ENCODE measurements at regions not wholly inside any gene's neighbourhood (a gene's known extent, or its start where the extent isn't known, plus 50 kb on each side); places are given as distances from the start of the nearest gene placed in this dataset.
"Not testable (repeated sequence)": the region's sequence is repeated elsewhere in the genome, so short reads cannot be mapped to it uniquely, and the experiment has no call there.

DNA sequence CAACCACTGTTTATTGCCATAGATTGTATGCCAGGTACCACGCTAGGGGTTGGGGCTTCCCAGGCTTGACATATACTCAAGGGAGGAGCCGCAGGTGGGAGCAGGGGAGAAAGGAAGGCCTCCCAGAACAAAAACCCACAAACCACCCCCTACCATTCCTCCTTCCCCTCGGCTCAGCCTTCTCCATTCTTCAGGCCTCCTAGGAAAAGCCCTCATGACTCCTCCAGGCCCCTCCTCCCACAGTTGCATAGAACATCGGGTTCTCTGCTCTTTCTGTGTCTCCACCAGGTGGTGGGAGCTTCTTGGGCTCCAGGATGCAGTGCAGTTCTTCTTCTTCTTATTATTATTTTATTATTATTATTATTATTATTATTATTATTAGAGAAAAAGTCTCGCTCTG, 80.3 kb downstream of the ZFP36L2 start:
- DNase-seq (ENCODE audit: low spot score) = no peak

DNA sequence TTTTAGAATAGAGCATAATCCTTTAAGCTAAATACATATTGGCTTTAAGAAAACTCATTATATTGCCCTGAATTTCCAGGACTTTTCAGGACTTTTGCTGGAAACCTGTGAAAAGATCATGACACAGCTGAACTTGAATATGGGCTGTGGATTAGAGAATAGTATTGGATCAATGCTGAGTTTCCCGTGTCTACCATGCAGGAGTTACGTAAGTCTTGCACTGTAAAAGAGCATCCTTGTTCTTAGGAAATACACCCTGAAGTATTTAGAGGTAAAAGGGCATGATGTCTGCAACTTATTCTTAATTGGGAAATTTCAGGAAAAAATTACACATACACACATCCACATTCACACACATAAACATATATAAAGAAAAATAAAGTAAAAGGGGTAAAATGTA, 82.1 kb downstream of the ZFP36L2 start:
- DNase-seq (ENCODE audit: low spot score) = no peak

DNA sequence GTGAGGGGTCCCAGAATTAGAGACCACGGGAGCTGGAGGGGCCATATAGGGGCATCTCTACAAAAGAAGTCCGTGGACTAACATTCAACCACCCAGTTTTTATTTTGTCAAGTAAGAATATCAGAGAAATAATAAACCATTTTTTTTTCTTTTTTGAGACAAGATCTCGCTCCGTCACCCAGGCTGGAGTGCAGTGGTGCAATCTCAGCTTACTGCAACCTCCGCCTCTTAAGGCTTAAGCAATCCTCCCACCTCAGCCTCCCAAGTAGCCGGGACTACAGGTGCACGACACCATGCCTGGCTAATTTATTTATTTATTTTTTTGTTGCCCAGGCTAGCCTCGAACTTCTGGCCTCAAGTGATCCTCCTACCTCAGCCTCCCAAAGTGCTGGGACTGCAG, 82.7 kb downstream of the ZFP36L2 start:
- no peak for DNase-seq (ENCODE audit: low spot score)

DNA sequence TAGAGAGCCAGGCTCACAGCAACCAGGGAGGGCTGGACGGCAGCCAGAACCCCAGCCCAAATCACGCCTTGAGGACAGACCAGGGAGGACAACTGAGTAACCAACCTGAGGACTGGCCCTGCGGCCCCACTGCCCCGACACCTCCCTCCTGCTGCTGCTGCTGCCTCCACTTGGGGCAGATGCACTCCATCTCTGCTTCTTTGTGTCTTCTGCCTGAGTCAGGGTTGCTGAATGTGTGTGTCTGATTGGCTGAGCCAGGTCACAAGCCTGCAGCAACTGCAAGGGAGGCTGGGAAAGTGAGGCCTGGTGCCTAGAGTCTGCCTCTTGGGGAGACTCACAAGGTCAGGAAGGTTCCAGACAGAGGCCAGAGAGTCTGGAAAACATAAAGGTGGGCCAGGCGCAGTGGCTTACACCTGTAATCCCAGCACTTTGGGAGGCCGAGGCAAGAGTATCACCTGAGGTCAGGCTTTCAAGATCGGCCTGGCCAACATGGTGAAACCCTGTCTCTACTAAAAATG, 83.4 kb downstream of the ZFP36L2 start:
- no peak for DNase-seq (ENCODE audit: low spot score)

DNA sequence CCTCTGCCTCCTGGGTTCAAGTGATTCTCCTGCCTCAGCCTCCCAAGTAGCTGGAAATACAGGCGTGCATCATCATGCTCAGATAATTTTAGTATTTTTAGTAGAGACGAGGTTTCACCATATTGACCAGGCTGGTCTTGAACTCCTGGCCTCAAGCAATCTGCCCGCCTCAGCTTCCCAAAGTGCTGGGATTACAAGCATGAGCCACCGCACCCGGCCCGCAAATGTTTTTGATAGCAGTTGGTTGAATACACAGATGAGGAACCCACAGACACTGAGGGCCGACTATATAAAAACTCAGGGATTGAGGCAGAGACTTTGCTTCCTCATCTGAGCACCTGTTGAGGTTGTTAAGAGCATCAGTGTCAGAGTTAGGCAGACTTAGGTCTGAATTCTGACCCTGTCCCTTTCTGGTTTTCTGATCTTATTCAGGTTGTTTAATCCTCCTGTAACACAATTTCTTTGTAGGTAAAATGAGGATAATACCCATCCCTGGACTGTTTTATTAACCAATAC, 84.7 kb downstream of the ZFP36L2 start:
- not testable (repeated sequence) for DNase-seq (ENCODE audit: low spot score)

DNA sequence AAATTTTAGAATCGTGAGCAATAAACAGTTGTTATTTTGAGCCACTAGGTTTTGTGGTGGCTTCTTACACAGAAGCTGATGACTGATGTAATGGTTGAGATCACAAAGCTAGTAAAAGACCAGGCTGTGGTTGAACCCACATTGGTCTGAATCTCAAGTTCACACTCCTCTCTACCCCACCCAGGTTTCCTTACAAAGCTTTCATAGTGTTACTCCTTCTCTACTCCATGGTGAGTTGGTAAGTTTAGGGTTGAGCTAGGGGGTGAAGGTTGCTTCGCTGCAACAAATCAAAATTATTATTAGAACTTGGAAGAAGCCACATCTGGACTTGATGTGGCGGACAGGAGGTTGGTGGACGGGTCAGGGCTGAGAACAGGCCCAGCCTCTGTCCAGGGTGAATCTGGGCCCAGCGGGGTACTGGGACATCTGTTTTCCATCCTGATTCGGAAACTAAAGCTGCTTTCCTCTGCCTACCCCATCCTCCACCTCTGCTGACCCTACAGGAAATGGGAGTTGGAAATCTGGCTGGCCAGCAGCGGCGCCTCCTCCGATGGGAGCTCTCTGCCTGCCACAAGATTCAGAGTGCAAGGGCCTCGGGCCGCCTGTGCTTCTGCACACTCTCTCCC, 86.3 kb downstream of the ZFP36L2 start:
- no peak for DNase-seq (ENCODE audit: low spot score)

DNA sequence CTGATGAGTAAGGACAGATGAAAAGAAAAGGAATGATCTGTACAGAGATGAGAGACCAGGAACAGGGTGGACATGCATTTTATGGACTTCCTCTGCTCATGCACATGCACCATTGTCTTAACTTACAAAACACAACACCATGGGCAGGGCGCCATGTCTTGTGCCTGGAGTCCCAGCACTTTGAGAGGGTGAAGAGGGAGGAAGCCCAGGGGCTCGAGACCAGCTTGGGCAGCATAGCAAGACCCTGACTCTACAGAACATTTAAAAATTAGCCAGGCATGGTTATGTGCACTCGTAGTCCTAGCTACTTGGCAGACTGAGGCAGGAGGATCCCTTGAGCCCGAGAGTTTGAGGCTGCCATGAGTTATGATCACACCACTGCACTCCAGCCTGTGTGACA, 86.9 kb downstream of the ZFP36L2 start:
- no peak for DNase-seq (ENCODE audit: low spot score)

DNA sequence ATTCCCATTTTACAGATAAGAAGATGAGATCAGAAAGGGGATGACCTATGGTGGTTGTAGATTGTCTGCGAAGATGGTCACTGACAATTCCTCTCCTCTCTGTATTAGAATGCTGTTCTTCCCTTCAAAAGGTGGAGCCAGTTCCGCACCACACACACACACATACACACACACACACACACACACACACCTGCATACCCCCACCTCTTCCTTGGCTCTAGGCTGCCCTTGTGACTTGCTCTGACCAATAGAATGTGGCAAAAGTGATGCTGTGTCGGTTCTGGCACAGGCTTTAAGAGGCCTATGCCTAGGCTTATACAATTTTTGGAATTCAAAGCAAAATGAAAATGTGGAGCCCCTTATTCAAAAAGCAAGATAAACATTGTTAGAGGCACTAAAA, 88.0 kb downstream of the ZFP36L2 start:
- DNase-seq (ENCODE audit: low spot score) = no peak

DNA sequence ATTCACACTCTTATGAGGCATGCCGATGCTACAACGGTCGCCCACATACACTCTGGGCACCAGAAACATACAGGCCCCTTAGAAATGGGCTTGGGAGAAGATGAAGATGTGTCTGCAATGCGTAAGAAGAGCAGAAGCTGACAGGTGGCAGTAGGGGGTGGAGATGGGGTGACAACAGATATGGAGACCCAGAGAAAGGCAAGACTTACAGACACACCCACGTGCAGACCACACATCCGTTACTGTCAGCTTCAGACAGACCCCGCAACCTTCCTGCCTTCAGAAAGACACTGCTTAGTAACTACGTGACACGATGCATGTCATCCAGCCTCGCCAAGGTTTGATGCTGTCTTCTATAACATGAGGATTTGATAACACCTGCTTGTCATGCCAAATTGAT, 89.5 kb downstream of the ZFP36L2 start:
- DNase-seq (ENCODE audit: low spot score) = no peak

DNA sequence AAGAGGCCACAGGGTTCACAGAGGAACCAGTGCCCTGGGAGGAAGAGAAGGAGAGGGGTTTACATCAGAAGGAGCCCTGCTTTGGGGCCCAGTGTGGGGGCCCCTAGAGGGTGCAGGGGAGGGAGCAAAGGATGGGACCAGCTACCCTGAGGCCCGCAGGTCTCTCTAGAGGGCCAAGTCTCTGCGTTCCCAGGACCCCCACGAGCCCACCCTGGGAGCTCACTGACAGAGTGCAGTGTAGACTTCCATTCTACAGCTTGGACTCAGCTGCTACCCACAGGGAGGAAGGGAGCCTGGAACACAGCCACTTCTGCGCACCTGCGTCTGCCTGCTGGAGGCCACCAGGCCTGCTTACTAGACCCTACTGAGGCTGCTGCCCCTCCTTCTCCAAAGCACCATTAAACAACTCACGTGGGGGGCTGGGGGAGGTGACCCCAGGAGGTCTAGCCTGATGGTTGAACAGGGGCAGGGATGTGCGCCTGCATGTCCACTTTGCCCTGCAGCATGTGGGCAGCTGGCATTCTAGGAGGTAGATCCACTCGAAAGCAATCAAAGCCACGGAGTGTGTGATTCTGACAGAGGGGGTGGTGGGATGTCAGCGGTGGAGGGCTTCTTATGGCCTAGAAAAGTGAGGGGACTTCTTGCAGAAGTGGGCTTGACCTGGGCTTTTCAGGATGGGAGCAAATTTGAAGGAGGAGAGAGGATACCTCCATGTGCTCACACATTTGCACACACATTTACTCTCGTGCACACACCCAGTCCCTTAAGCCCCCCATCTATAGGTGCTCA, 90.2 kb downstream of the ZFP36L2 start:
- DNase-seq (ENCODE audit: low spot score) = no peak

DNA sequence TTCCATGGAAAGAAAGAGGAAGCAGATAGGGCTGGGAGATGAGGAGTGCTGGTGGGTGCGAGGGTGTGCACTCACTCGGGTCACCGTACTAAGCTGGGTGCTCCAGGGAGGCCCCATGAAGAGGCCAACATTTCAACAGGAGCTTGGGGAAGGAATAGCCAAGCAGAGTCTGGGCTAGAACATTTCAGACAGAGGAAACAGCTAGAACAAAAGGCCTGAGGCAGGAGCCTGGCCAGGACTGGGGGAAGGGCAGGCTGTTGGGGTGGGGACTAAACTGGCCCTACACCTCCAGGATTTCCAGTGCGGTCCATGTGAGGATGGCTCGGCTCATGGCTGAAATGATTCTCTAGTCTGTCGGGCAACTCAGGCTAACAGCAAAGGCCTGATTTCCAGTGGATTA, 90.8 kb downstream of the ZFP36L2 start:
- no peak for DNase-seq (ENCODE audit: low spot score)

DNA sequence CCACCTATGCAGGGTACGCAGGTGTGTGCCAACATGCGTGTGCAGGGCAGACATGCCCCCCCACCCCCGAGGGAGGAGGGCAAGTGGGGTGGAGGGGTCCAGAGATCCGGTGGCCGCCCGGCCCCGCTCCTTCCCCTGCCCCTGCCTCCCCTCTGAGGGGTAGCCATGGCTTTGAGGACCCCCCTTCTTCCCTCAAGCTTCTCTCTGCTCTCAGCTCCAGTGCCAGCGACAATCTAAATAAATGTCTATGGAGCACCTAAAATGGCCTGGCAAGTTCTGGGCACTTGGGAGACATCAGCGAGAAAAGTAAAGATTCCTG, 91.9 kb downstream of the ZFP36L2 start:
- no peak for DNase-seq (ENCODE audit: low spot score)

DNA sequence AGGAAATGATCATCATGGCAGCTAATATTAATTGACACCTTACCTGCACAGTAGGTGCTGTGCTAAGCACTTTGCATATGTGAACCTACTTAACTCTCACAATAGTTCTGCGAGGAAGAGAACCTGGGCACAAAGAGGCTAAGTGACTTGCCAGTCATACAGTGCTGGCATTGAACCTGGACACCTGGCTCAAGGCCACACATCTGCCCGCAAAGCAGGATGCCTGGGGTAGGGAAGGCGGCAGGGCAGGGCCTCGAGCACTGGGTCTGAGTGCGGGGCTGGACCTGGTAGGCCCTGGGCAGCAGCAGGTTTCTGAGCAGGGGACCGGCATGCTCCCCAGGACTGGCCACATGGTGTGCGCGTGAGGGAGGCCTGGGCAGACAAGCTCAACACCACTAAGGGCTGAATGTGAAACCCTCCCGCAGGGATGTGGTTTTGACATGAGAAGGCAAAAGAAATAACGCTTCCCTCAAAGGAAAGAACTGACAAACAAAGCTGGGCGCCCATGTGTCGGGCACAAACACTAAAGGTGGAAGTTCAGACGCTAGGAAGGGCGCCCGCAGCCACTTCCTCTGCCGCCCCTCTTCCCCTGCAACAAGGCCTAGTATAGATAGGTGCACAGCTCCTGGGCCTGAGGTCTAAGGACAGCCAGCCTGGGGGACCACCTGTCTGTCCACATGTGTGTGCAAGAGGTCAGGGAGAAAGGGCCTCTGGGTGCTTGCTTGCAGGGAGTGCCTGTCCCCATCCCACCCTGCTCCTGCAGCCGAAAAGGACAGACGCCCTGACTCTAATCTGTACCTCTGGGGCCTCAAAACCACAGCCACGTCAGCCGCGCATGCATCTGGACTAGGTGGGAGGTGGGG, 92.5 kb downstream of the ZFP36L2 start:
- DNase-seq (ENCODE audit: low spot score) = no peak

DNA sequence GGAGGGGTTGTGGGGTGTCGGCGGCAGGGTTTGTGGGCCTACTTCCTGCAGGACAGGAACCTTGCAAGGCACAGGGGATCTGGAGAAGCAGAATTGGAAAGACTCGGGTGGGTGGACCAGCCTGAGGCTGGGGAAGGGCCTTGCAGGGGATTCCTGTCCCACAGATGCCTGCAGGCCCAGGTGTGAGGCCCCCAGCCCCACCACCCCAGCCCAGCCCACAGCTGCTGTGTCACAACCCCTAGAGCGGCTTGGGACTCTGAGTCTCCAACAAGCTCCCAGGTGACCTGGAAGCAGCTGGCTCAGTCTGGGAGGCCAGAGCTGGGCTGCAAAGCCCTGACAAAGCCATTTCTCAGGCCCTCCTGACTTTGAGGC, 93.1 kb downstream of the ZFP36L2 start:
- DNase-seq (ENCODE audit: low spot score) = no peak

DNA sequence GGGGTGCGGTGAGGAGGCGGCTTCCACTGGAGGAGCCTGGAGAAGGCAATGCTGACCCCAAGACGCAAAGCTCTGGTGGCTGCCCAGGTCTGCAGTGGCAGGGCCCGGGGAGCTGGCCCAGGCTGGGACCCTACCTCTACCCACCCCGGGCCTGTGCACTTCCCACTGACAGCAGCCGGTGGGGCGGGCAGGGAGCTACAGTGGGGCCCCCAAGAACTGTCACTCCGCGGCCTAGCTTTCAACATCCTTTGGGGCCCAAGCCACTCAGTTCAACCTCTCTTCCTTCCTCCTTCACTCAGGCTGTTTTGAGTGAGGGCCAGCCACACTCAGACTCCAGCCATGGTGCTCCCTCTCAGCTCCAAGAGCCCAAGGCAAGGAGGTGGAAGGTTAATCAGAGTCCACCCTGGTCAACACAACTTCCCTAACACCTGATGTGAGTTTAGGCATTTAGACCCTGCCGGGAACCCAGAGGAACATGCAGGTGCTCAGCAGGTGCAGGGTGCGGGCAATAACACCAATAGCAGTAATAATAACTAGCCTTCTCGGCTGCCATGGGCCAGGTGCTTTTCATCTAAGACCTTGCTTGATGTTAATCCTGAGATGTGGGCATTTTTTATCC, 93.6 kb downstream of the ZFP36L2 start:
- no peak for DNase-seq (ENCODE audit: low spot score)

DNA sequence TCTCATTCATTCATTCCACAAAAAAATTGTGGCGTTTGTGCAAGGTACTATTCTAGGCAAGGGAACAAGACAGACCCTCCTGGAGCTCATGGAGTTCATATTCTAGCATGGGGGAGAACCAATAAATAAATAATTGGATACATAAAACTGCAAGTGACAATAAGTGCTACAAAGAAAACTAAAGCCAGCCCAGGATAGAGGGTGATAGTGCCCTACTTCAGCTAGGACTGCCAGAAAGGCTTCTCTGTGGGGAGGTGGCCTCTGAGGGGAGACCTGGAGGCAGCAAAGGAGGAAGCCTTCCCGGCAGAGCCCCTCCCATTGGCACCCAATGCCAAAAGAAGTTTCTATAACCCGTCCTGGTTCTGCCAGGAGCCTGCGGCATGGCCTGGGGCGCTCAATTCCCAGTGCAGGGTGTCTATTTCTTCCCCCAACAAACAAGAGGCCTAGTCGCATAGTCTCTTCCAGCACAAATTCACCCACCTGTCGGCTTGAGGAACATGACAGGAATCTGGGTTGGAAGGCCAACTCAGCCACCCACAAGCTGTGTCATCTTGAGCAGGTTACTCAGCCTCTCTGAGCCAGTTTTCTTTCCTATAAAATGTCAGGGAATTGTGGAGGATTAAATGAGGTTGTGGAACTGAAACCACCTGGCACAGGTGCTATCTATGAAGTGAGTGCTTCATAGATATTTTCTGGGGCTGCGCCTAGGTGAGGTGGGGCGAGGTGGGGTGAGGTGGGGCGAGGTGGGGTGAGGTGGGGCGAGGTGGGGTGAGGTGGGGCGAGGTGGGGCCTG, 94.3 kb downstream of the ZFP36L2 start:
- no peak for DNase-seq (ENCODE audit: low spot score)

DNA sequence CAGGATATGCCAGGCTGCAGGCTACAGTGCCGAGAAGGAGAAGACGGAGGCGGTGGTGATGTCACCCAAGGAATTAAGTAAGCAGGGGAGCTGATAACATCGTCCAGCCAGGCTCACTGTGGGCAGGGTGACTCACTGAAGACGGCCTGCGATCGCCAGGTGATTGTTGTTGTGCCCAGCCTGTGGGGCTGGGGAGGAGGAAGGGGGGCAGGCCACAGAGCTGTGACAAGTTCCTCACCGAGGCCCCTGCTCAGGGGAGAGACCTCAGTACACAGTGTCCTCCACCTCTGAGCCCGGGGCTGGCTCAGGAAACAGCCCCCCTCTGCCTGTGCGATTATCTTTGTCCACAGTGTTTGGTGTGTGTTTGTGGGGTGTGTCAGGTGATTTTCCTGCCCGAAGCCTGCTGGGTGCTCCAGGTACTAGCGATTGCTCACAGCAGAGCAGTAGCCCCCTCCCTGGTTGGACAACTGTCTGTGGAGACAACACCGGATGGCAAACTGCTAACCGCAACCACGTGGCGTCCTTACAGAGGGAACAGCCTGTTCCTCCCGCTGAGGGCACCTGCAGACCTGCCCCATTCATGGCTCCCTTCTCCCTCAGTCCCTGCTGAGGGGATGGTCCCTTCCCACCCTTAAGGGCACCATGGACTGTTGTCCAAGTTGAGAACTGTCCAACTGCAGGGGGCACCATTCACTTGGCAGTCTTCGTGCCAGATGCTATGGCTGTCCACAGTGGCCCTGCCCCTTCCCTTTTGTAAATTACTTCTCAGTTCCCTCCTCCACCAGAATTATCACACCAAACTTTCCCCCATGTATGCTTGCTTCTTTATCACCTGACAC, 95.1 kb downstream of the ZFP36L2 start:
- DNase-seq (ENCODE audit: low spot score) = peak; percentile 57

DNA sequence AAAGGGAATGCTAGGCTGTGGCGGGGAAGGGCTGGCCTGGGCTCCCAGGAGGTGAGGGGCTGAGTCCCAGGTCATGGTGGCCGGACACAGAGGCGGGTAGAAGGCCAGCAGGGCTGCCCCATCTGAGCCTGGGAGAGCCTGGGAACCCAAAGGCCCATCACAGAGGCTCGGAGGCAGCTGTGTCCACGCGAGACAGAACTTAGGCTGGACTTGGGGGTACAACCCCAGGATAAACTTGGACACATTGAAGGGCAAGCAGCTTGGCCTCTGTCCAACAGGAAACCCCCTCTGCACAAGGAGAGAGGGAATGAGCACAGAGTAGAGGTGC, 95.9 kb downstream of the ZFP36L2 start:
- no peak for DNase-seq (ENCODE audit: low spot score)

DNA sequence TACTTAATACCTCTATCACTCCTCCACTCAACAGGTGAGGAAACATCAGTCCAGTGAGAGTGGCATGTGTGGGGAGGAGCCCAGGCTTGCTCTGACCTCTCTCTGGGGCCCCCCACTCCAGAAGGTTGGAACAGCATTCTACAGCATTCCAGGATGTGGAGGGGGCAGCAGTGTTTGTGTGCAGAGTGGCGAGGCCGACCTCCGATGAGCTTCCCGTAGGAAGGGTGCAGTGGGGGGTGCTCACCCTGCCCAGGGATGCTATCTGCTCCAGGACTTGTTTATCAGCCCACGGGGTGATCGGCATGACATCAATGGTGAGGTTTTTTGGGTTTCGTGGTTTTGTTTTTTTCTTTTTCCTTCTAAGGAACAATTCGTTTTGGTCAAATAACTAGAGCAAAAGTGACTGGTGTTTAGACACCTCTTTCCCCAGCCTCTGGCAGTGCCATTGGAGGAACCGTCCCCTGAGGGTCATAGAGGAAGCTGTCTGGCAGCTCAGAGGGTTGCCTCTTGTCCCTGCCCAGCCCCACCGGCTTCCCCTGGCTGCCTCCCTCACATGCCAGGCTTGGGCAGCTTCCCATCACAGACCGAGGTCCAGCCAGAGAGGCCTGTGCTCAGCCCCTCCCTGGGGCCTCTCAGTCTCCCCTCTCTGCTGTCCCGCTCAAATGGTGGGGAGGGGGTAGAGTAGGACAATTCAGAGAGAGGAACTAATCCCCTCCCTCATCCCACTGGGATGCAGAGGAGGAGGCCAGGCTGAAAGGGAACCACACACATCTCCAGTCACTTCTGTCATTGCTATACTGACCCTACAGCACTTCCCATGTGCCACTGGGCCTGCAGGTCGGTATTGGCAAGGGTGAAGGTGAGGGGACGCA, 96.5 kb downstream of the ZFP36L2 start:
- DNase-seq (ENCODE audit: low spot score) = no peak

DNA sequence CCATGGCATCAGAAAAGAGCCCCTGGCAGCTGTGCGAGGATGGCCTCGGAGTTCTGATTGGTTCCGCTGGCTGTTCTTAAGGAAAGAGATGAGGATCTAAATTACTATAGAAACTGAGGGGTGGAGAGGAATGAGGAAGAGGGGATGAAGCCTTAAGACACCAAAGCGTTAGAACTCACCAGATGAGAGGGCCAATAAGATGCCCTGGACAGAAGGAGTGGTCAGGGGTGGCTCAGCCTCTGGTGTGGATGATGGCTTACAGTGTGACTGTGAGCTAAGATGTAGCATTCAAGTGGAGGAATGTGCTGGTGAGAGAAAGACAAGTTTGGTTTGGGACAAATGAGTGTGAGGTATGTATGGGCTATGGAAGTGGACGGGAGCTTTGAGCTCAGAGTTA, 97.8 kb downstream of the ZFP36L2 start:
- no peak for DNase-seq (ENCODE audit: low spot score)
